ENCODE measurements at regions not wholly inside any gene's neighbourhood (a gene's known extent, or its start where the extent isn't known, plus 50 kb on each side); places are given as distances from the start of the nearest gene placed in this dataset.

GRCh38 chr12:127589541-127589940, 677.4 kb upstream of the TMEM132C start:
- H3K36me3 Mint-ChIP-seq = peaks cover 12% of the 10 kb centered on the region
- no peak overlapping the region for H3K27ac Mint-ChIP-seq
- H3K27me3 Mint-ChIP-seq (ENCODE audit: low read depth) = no peaks in the 10 kb centered on the region
- DNase-seq (ENCODE audit: low spot score) (no peak), ATAC-seq (no peak)
- TF ChIP-seq, protein P1, sequence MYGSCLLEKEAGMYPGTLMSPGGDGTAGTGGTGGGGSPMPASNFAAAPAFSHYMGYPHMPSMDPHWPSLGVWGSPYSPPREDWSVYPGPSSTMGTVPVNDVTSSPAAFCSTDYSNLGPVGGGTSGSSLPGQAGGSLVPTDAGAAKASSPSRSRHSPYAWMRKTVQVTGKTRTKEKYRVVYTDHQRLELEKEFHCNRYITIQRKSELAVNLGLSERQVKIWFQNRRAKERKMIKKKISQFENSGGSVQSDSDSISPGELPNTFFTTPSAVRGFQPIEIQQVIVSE (CRISPR knock-in tag; IDR thresholded peaks at IDR 0.05; ENCODE audit: borderline replicate concordance) = no peak
- TF ChIP-seq FOXP4 (CRISPR knock-in tag; IDR thresholded peaks at IDR 0.05) (no peak), CTCF (IDR thresholded peaks at IDR 0.05) (no peak), HMGA2 (CRISPR knock-in tag; IDR thresholded peaks at IDR 0.05) (no peak), CREB1 (CRISPR knock-in tag; IDR thresholded peaks at IDR 0.05) (no peak), FOXJ3 (CRISPR knock-in tag; IDR thresholded peaks at IDR 0.05; ENCODE audit: borderline replicate concordance) (no peak), STAT6 (CRISPR knock-in tag; conservative IDR thresholded peaks at IDR 0.05; ENCODE audit: low read depth) (no peak), MYBL2 (CRISPR knock-in tag; IDR thresholded peaks at IDR 0.05) (no peak), TEAD1 (CRISPR knock-in tag; IDR thresholded peaks at IDR 0.05) (no peak), ZNF138 (CRISPR knock-in tag; conservative IDR thresholded peaks at IDR 0.05) (no peak), FOXP1 (CRISPR knock-in tag; IDR thresholded peaks at IDR 0.05; ENCODE audit: borderline replicate concordance) (no peak), TCF7 (CRISPR knock-in tag; IDR thresholded peaks at IDR 0.05; ENCODE audit: low read depth) (no peak), ZNF423 (CRISPR knock-in tag; IDR thresholded peaks at IDR 0.05) (no peak), OVOL2 (CRISPR knock-in tag; IDR thresholded peaks at IDR 0.05; ENCODE audit: borderline replicate concordance) (no peak)
- TF ChIP-seq, protein P2, sequence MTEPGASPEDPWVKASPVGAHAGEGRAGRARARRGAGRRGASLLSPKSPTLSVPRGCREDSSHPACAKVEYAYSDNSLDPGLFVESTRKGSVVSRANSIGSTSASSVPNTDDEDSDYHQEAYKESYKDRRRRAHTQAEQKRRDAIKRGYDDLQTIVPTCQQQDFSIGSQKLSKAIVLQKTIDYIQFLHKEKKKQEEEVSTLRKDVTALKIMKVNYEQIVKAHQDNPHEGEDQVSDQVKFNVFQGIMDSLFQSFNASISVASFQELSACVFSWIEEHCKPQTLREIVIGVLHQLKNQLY (CRISPR knock-in tag; IDR thresholded peaks at IDR 0.05) = no peak
- H3K9me3 Mint-ChIP-seq = peaks cover 15% of the 10 kb centered on the region
- CTCF ChIA-PET = no interaction called here
- POLR2A ChIA-PET = no interaction called here
- peaks cover 71% of the 10 kb centered on the region for H3K4me1 Mint-ChIP-seq
- H3K4me3 Mint-ChIP-seq = no peak overlapping the region

DNA sequence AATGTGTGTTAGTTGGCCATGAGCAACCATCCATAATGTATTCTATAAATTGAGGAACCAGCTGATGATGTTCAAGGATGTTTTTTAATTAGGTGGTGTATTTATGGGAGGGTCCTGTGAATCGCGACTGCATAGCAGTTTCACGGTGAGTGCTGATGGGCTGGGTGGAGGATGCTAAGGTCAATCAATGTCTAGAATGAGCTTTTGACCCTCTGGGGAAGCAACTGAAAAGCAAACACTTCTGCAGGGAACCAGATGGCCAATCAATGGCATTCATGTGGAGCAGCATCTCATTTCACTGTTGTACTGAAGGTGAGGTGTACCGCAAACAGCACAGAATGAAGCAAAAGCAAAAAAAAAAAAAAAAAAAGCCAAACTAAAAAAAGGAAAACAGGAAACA, 676.1 kb upstream of the TMEM132C start:
- Mint-ChIP-seq H3K4me1 (peaks cover 84% of the 10 kb centered on the region), H3K36me3 (peaks cover 12% of the 10 kb centered on the region), H3K27me3 (ENCODE audit: low read depth) (no peaks in the 10 kb centered on the region), H3K27ac (no peak overlapping the region), H3K9me3 (peaks cover 15% of the 10 kb centered on the region), H3K4me3 (no peak overlapping the region)
- DNase-seq (ENCODE audit: low spot score) = no peak
- POLR2A ChIA-PET = no interaction called here
- CTCF ChIA-PET = interaction anchor here (1.0 kb wide), 1 partner anchor 14 kb away, joined by 3 read pairs; no protein-coding TSS in a partner anchor
- no peak for ATAC-seq
- TF ChIP-seq, protein P3, sequence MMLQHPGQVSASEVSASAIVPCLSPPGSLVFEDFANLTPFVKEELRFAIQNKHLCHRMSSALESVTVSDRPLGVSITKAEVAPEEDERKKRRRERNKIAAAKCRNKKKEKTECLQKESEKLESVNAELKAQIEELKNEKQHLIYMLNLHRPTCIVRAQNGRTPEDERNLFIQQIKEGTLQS (CRISPR knock-in tag; conservative IDR thresholded peaks at IDR 0.05) = no peak
- TF ChIP-seq ZNF423 (CRISPR knock-in tag; IDR thresholded peaks at IDR 0.05) (no peak), ELF4 (CRISPR knock-in tag; IDR thresholded peaks at IDR 0.05; ENCODE audit: low read depth) (no peak), KAT7 (CRISPR knock-in tag; IDR thresholded peaks at IDR 0.05; ENCODE audit: borderline replicate concordance) (no peak), ZNF281 (CRISPR knock-in tag; IDR thresholded peaks at IDR 0.05) (no peak), ZBTB21 (CRISPR knock-in tag; IDR thresholded peaks at IDR 0.05; ENCODE audit: borderline replicate concordance) (no peak), NR2C2 (CRISPR knock-in tag; IDR thresholded peaks at IDR 0.05) (no peak), NFE2L1 (CRISPR knock-in tag; IDR thresholded peaks at IDR 0.05) (no peak)
- TF ChIP-seq, protein P4, sequence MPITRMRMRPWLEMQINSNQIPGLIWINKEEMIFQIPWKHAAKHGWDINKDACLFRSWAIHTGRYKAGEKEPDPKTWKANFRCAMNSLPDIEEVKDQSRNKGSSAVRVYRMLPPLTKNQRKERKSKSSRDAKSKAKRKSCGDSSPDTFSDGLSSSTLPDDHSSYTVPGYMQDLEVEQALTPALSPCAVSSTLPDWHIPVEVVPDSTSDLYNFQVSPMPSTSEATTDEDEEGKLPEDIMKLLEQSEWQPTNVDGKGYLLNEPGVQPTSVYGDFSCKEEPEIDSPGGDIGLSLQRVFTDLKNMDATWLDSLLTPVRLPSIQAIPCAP (CRISPR knock-in tag; IDR thresholded peaks at IDR 0.05) = no peak
